Skeletal muscle satellite cell (primary cell): ENCODE measurements at regions not wholly inside any gene's neighbourhood (a gene's known extent, or its start where the extent isn't known, plus 50 kb on each side); places are given as distances from the start of the nearest gene placed in this dataset.
"Not testable (repeated sequence)": the region's sequence is repeated elsewhere in the genome, so short reads cannot be mapped to it uniquely, and the experiment has no call there.

ENCODE experiments used
- H3K27me3 ChIP-seq: 2 replicates; pipeline ENCODE4 v1.7.0; 2013; ENCODE audit warnings: low read length; ENCODE audit not compliant: control insufficient read depth, insufficient read depth
- H3K36me3 ChIP-seq: 2 replicates; pipeline ENCODE4 v1.7.0; 2013; ENCODE audit warnings: mild to moderate bottlenecking, control low read depth, low read length; ENCODE audit not compliant: insufficient read depth
- H3K4me1 ChIP-seq: 2 replicates; pipeline ENCODE4 v1.7.0; 2013; ENCODE audit warnings: low read length; ENCODE audit not compliant: control insufficient read depth, insufficient read depth
- H3K4me2 ChIP-seq: 2 replicates; pipeline ENCODE4 v1.7.0; 2013; ENCODE audit warnings: mild to moderate bottlenecking, low read length
- H3K4me3 ChIP-seq: 2 replicates; pipeline ENCODE4 v1.7.0; 2013; ENCODE audit warnings: low read length
- H3K9ac ChIP-seq: 2 replicates; pipeline ENCODE4 v1.7.0; 2013; ENCODE audit warnings: mild to moderate bottlenecking, low read depth, low read length, moderate library complexity
- H3K9me3 ChIP-seq: replicated peaks from 2 replicates; pipeline ENCODE4 v1.7.0; 2013; ENCODE audit warnings: mild to moderate bottlenecking, control low read depth, low read length

- no peak overlapping the region for H3K4me2 ChIP-seq
- no peaks in the 10 kb centered on the region for H3K4me1 ChIP-seq
- H3K36me3 ChIP-seq, result no peaks in the 10 kb centered on the region
- no peaks in the 10 kb centered on the region for H3K27me3 ChIP-seq
- H3K4me3 ChIP-seq, result no peak overlapping the region
- H3K9me3 ChIP-seq, result no peaks in the 10 kb centered on the region
- no peak overlapping the region for H3K9ac ChIP-seq
These were observed 215.7 kb downstream of the ATPSCKMT start for GRCh38 chr5:10034001-10034400.

- Histone ChIP-seq H3K36me3 (no peaks in the 10 kb centered on the region), H3K27me3 (no peaks in the 10 kb centered on the region), H3K4me1 (no peaks in the 10 kb centered on the region), H3K4me3 (no peak overlapping the region), H3K4me2 (no peak overlapping the region), H3K9ac (no peak overlapping the region), H3K9me3 (no peaks in the 10 kb centered on the region)
These were observed 217.9 kb downstream of the ATPSCKMT start for GRCh38 chr5:10031817-10032216.

- H3K4me3 ChIP-seq, result no peak overlapping the region
- H3K9ac ChIP-seq, result no peak overlapping the region
- H3K36me3 ChIP-seq, result no peaks in the 10 kb centered on the region
- no peaks in the 10 kb centered on the region for H3K27me3 ChIP-seq
- H3K9me3 ChIP-seq, result no peaks in the 10 kb centered on the region
- H3K4me2 ChIP-seq, result no peak overlapping the region
- no peaks in the 10 kb centered on the region for H3K4me1 ChIP-seq
These were observed 219.4 kb downstream of the ATPSCKMT start for GRCh38 chr5:10030219-10030831.

GRCh38 chr5:10023494-10023893 lies 226.2 kb downstream of the ATPSCKMT start:
- H3K4me3 ChIP-seq, result no peak overlapping the region
- H3K36me3 ChIP-seq, result no peaks in the 10 kb centered on the region
- peaks cover 9% of the 10 kb centered on the region for H3K4me1 ChIP-seq
- no peak overlapping the region for H3K9ac ChIP-seq
- no peaks in the 10 kb centered on the region for H3K9me3 ChIP-seq
- H3K4me2 ChIP-seq, result no peak overlapping the region
- H3K27me3 ChIP-seq, result no peaks in the 10 kb centered on the region

- no peaks in the 10 kb centered on the region for H3K36me3 ChIP-seq
- H3K9ac ChIP-seq, result no peak overlapping the region
- H3K4me1 ChIP-seq, result peaks cover 12% of the 10 kb centered on the region
- no peaks in the 10 kb centered on the region for H3K27me3 ChIP-seq
- no peak overlapping the region for H3K4me2 ChIP-seq
- H3K4me3 ChIP-seq, result no peak overlapping the region
- H3K9me3 ChIP-seq, result no peaks in the 10 kb centered on the region
These were observed 228.4 kb downstream of the ATPSCKMT start for GRCh38 chr5:10021248-10021647.

- H3K9me3 ChIP-seq, result no peaks in the 10 kb centered on the region
- no peaks in the 10 kb centered on the region for H3K27me3 ChIP-seq
- H3K36me3 ChIP-seq, result no peaks in the 10 kb centered on the region
- no peak overlapping the region for H3K4me3 ChIP-seq
- no peak overlapping the region for H3K4me2 ChIP-seq
- H3K4me1 ChIP-seq, result peaks cover 12% of the 10 kb centered on the region
- H3K9ac ChIP-seq, result no peak overlapping the region
These were observed 230.5 kb downstream of the ATPSCKMT start for GRCh38 chr5:10019236-10019635.

- Histone ChIP-seq H3K4me3 (no peak overlapping the region), H3K36me3 (no peaks in the 10 kb centered on the region), H3K9me3 (no peaks in the 10 kb centered on the region), H3K4me1 (peaks cover 12% of the 10 kb centered on the region), H3K4me2 (no peak overlapping the region), H3K27me3 (no peaks in the 10 kb centered on the region), H3K9ac (no peak overlapping the region)
These were observed 231.3 kb downstream of the ATPSCKMT start for GRCh38 chr5:10018201-10019069.

- no peak overlapping the region for H3K9ac ChIP-seq
- no peak overlapping the region for H3K4me3 ChIP-seq
- no peaks in the 10 kb centered on the region for H3K9me3 ChIP-seq
- no peaks in the 10 kb centered on the region for H3K36me3 ChIP-seq
- H3K4me2 ChIP-seq, result no peak overlapping the region
- peaks cover 12% of the 10 kb centered on the region for H3K4me1 ChIP-seq
- no peaks in the 10 kb centered on the region for H3K27me3 ChIP-seq
These were observed 231.9 kb downstream of the ATPSCKMT start for GRCh38 chr5:10017786-10018185.

- H3K27me3 ChIP-seq, H3K36me3 ChIP-seq, H3K4me2 ChIP-seq, H3K9ac ChIP-seq, H3K4me3 ChIP-seq, H3K9me3 ChIP-seq: not testable (repeated sequence)
- peaks cover 12% of the 10 kb centered on the region for H3K4me1 ChIP-seq
These were observed 233.1 kb downstream of the ATPSCKMT start for GRCh38 chr5:10016559-10016958.

- H3K9ac ChIP-seq, H3K27me3 ChIP-seq, H3K9me3 ChIP-seq, H3K4me2 ChIP-seq, H3K36me3 ChIP-seq, H3K4me3 ChIP-seq: not testable (repeated sequence)
- H3K4me1 ChIP-seq, result peaks cover 12% of the 10 kb centered on the region
These were observed 234.0 kb downstream of the ATPSCKMT start for GRCh38 chr5:10015681-10016080.

GRCh38 chr5:10009802-10010201 lies 239.9 kb downstream of the ATPSCKMT start:
- Histone ChIP-seq H3K36me3 (no peaks in the 10 kb centered on the region), H3K9me3 (no peaks in the 10 kb centered on the region), H3K9ac (no peak overlapping the region), H3K27me3 (no peaks in the 10 kb centered on the region), H3K4me2 (no peak overlapping the region), H3K4me1 (no peaks in the 10 kb centered on the region), H3K4me3 (no peak overlapping the region)

GRCh38 chr5:9987101-9987500 lies 262.6 kb downstream of the ATPSCKMT start:
- no peaks in the 10 kb centered on the region for H3K27me3 ChIP-seq
- no peaks in the 10 kb centered on the region for H3K36me3 ChIP-seq
- no peak overlapping the region for H3K4me2 ChIP-seq
- H3K9ac ChIP-seq, result no peak overlapping the region
- H3K4me1 ChIP-seq, result no peaks in the 10 kb centered on the region
- H3K4me3 ChIP-seq, result no peak overlapping the region
- H3K9me3 ChIP-seq, result no peaks in the 10 kb centered on the region
